HUDEP-2 (cell line): ENCODE measurements at regions not wholly inside any gene's neighbourhood (a gene's known extent, or its start where the extent isn't known, plus 50 kb on each side); places are given as distances from the start of the nearest gene placed in this dataset.
"Not testable (repeated sequence)": the region's sequence is repeated elsewhere in the genome, so short reads cannot be mapped to it uniquely, and the experiment has no call there.

ENCODE experiments used
- DNase-seq, 76 experiments: peaks; one replicate each; lab custom pipeline; 2025; ENCODE audit not compliant: unreplicated experiment in 76 of 76; lab: John Stamatoyannopoulos, UW

- peak in 10 of 76 experiments; percentile 0 to 18 (median 11) for DNase-seq
Observed at GRCh38 chr4:98828801-98829200, 100.1 kb downstream of the EIF4E start.

GRCh38 chr4:98827661-98828060 lies 101.3 kb downstream of the EIF4E start:
- no peak for DNase-seq

GRCh38 chr4:98822144-98822543 lies 106.8 kb downstream of the EIF4E start:
- peak in 38 of 76 experiments; percentile 2 to 76 (median 33) for DNase-seq

- not testable (repeated sequence) for DNase-seq
Observed at GRCh38 chr4:98818116-98818515, 110.8 kb downstream of the EIF4E start.

- no peak for DNase-seq
Observed at GRCh38 chr4:98816816-98817215, 112.1 kb downstream of the EIF4E start.

- no peak for DNase-seq
Observed at GRCh38 chr4:98816386-98816785, 112.5 kb downstream of the EIF4E start.

- no peak for DNase-seq
Observed at GRCh38 chr4:98804403-98804802, 124.5 kb downstream of the EIF4E start.

- no peak for DNase-seq
Observed at GRCh38 chr4:98803251-98803650, 125.7 kb downstream of the EIF4E start.

- DNase-seq = no peak
Observed at GRCh38 chr4:98802770-98803198, 126.1 kb downstream of the EIF4E start.

GRCh38 chr4:98801259-98801725 lies 127.6 kb downstream of the EIF4E start:
- DNase-seq = peak in 1 of 76 experiments; percentile 4

- no peak for DNase-seq
Observed at GRCh38 chr4:98796991-98797390, 131.9 kb downstream of the EIF4E start.

GRCh38 chr4:98794565-98795205 lies 134.2 kb downstream of the EIF4E start:
- peak in 1 of 76 experiments; percentile 19 for DNase-seq

- DNase-seq = no peak
Observed at GRCh38 chr4:98793658-98794057, 135.2 kb upstream of the TSPAN5 start.

GRCh38 chr4:98786866-98787265 lies 128.5 kb upstream of the TSPAN5 start:
- no peak for DNase-seq

- DNase-seq = no peak
Observed at GRCh38 chr4:98784947-98785706, 126.7 kb upstream of the TSPAN5 start.

GRCh38 chr4:98781641-98782357 lies 123.4 kb upstream of the TSPAN5 start:
- no peak for DNase-seq

GRCh38 chr4:98780926-98781325 lies 122.5 kb upstream of the TSPAN5 start:
- no peak for DNase-seq

GRCh38 chr4:98779088-98779487 lies 120.7 kb upstream of the TSPAN5 start:
- DNase-seq = no peak

- no peak for DNase-seq
Observed at GRCh38 chr4:98778206-98778605, 119.8 kb upstream of the TSPAN5 start.

- no peak for DNase-seq
Observed at GRCh38 chr4:98775672-98776071, 117.3 kb upstream of the TSPAN5 start.

- DNase-seq = no peak
Observed at GRCh38 chr4:98773638-98774037, 115.2 kb upstream of the TSPAN5 start.
